Endothelial cell (in vitro differentiated cells): ENCODE measurements at regions not wholly inside any gene's neighbourhood (a gene's known extent, or its start where the extent isn't known, plus 50 kb on each side); places are given as distances from the start of the nearest gene placed in this dataset.

Experiments
- DNase-seq: peaks from one replicate; pipeline ENCODE4 v3.0.0; 2021; ENCODE audit warnings: low spot score
- H3K27ac Mint-ChIP-seq: one replicate; pipeline ENCODE4 v1.8.0; 2021; ENCODE audit warnings: mixed read lengths, inconsistent platforms; ENCODE audit not compliant: unreplicated experiment
- H3K27me3 Mint-ChIP-seq: one replicate; pipeline ENCODE4 v1.8.0; 2021; ENCODE audit warnings: mild to moderate bottlenecking, moderate library complexity, mixed read lengths, inconsistent platforms; ENCODE audit not compliant: unreplicated experiment
- H3K36me3 Mint-ChIP-seq: one replicate; pipeline ENCODE4 v1.8.0; 2021; ENCODE audit warnings: mild to moderate bottlenecking, low read depth, mixed read lengths, inconsistent platforms; ENCODE audit not compliant: unreplicated experiment
- H3K4me1 Mint-ChIP-seq: one replicate; pipeline ENCODE4 v1.8.0; 2021; ENCODE audit warnings: mild to moderate bottlenecking, mixed read lengths, inconsistent platforms; ENCODE audit not compliant: unreplicated experiment
- H3K4me3 Mint-ChIP-seq: one replicate; pipeline ENCODE4 v1.8.0; 2021; ENCODE audit warnings: mild to moderate bottlenecking, mixed read lengths, inconsistent platforms; ENCODE audit not compliant: unreplicated experiment
- H3K9me3 Mint-ChIP-seq: one replicate; pipeline ENCODE4 v1.8.0; 2021; ENCODE audit warnings: mixed read lengths, inconsistent platforms; ENCODE audit not compliant: unreplicated experiment
- TF ChIP-seq, protein P1 (sequence below): fragments of 200-600 bp; sonication (generic); IDR thresholded peaks from one replicate; pipeline ENCODE4 v1.5.0; 2021; ENCODE audit warnings: antibody characterized with exemption; ENCODE audit not compliant: unreplicated experiment

DNA sequence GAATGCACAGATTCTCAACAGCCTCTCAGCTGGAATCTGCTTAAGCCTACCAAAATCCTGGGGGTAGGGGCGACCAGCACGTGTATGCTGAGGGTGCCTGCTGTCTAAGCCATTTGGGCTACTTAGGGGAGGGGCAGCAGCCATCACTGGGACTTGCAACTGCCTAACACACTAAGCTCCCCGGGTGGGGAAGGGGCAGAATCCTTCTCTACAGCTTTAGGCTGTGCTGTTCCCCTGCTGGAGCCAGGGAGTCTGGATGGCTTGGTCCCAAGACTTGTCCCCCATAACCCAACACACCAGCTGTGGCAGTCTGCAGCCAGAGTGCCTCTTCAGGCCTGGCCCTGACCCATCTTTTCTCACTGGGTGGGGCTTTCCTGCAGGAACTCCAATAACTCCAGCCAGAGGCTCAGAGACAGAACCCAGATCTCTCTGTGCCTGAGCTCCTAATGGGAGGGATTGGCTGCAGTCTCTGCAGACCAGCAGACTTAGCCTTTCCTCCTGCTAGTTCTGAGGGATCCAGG is 305.4 kb upstream of the RND3 start:
- H3K36me3 Mint-ChIP-seq = no peaks in the 10 kb centered on the region
- H3K4me3 Mint-ChIP-seq = no peak overlapping the region
- no peaks in the 10 kb centered on the region for H3K27me3 Mint-ChIP-seq
- no peak for DNase-seq
- H3K4me1 Mint-ChIP-seq = no peaks in the 10 kb centered on the region
- TF ChIP-seq, protein P1, sequence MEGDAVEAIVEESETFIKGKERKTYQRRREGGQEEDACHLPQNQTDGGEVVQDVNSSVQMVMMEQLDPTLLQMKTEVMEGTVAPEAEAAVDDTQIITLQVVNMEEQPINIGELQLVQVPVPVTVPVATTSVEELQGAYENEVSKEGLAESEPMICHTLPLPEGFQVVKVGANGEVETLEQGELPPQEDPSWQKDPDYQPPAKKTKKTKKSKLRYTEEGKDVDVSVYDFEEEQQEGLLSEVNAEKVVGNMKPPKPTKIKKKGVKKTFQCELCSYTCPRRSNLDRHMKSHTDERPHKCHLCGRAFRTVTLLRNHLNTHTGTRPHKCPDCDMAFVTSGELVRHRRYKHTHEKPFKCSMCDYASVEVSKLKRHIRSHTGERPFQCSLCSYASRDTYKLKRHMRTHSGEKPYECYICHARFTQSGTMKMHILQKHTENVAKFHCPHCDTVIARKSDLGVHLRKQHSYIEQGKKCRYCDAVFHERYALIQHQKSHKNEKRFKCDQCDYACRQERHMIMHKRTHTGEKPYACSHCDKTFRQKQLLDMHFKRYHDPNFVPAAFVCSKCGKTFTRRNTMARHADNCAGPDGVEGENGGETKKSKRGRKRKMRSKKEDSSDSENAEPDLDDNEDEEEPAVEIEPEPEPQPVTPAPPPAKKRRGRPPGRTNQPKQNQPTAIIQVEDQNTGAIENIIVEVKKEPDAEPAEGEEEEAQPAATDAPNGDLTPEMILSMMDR = no peak
- no peaks in the 10 kb centered on the region for H3K9me3 Mint-ChIP-seq
- H3K27ac Mint-ChIP-seq = no peak overlapping the region

DNA sequence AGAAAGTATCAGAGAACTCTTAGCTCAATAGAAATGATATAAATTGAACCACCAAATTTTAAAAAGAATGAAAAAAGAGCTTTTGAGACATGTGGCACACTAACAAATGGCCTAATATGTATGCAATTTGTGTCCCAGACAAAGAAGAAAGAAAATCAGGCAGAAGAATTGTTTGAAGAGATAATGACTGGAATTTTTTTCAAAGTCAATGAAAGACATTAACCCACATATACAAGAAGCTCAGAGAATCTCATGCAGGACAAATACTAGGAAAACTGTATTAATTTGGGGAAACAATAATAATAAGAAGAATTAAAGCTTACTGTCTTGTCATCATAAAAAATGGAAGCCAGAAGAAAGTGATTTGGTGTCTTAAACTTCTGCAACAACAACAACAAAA is 304.1 kb upstream of the RND3 start:
- H3K27me3 Mint-ChIP-seq = no peaks in the 10 kb centered on the region
- no peaks in the 10 kb centered on the region for H3K36me3 Mint-ChIP-seq
- no peaks in the 10 kb centered on the region for H3K4me1 Mint-ChIP-seq
- TF ChIP-seq, protein P1 = no peak
- H3K9me3 Mint-ChIP-seq = no peaks in the 10 kb centered on the region
- H3K4me3 Mint-ChIP-seq = no peak overlapping the region
- no peak for DNase-seq
- no peak overlapping the region for H3K27ac Mint-ChIP-seq

DNA sequence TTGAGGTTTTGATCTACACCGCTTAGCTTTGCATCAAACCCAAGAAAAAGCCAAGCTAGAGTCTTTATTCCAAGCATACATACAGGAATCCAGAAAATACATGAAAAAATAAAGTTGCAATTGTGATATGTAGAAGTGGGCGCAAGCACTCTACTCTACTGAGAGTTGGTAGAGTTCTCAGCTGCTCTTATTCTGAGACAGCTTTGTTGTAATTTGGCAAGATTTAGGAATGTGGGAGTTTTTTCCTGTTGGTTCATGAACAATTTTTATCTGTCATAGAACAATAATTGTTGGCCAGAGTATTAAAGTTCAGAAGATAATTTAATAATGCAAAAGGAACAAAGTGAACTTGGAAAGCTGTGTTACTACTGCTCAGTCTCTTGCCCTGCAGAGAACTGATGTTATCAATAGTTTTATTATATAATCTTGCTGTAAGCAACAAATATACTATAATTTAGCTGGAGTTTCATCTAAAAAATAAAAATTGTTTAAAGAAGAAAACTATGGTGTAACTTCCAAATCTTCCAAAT is 302.0 kb upstream of the RND3 start:
- no peak for DNase-seq
- TF ChIP-seq, protein P1 = no peak
- H3K9me3 Mint-ChIP-seq = no peaks in the 10 kb centered on the region
- no peak overlapping the region for H3K4me3 Mint-ChIP-seq
- H3K27ac Mint-ChIP-seq = no peak overlapping the region
- H3K27me3 Mint-ChIP-seq = no peaks in the 10 kb centered on the region
- no peaks in the 10 kb centered on the region for H3K4me1 Mint-ChIP-seq
- no peaks in the 10 kb centered on the region for H3K36me3 Mint-ChIP-seq

DNA sequence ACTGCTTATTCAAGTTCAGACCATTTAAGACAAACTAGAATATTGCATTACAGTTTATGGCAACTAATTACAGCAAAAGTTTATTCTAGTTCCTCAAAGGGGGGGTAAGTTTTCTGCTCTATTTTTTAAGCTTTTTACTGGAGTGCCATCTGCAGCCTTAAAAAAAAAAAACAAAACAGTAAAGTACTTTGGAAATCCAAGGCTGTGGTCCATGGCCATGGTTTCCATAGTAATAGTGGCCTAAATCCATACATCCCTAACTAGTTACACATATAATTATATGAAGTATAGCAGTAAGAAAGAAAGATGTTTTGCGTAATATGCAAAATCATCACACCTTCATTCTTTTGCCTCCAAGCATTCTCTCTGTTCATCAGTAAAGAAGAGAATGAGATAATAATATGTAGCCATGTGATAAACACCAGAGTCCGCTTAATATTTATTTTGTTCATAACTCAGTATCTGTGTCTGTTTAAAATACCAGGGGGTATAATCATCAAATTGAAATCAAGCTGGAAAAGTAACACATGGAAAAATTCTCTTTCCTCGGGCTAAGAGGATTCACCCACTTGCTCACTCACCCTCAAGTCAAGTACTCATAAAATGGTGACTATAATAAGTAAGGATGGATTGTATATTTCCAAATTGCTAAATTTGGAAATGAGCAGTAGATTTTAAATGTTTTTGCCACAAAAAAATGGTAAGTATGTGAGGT is 301.1 kb upstream of the RND3 start:
- TF ChIP-seq, protein P1 = no peak
- no peaks in the 10 kb centered on the region for H3K4me1 Mint-ChIP-seq
- DNase-seq = no peak
- no peaks in the 10 kb centered on the region for H3K9me3 Mint-ChIP-seq
- H3K27ac Mint-ChIP-seq = no peak overlapping the region
- H3K27me3 Mint-ChIP-seq = no peaks in the 10 kb centered on the region
- no peak overlapping the region for H3K4me3 Mint-ChIP-seq
- H3K36me3 Mint-ChIP-seq = no peaks in the 10 kb centered on the region

DNA sequence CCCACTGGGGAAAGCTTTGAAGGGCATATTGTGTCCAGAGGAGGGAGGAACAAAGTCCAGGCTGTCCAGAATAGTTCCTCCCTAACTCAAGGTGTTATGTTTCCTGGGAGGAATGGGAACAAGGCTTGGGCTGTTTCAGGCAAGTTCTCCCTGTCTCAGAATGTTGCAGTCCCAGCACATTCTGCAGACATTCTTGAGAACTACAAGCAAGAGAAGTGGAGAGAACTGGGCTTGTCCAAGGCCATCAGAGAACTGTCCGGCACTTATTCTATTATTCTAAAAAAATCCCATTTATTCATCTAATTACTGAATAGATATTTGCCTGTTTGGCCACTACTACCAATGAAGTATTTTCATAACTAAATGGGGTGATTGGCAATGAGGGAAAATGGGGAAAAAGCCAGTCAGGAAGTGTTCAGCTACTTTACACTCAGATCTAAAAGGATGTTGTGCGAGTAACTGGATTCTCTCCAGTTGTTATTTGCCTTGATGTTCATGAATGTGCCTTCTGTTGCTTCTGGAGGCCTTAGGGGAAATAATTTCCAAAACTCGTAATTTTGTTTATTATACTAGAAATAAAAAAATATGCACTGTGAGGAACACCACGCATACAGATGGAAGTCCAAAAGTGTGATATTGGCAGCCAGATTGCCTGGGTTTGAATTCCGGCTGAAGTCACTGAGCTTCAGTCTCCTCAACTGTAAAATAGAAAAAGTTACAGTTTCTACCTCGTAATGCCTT is 300.1 kb upstream of the RND3 start:
- TF ChIP-seq, protein P1 = no peak
- no peaks in the 10 kb centered on the region for H3K4me1 Mint-ChIP-seq
- H3K27me3 Mint-ChIP-seq = no peaks in the 10 kb centered on the region
- H3K27ac Mint-ChIP-seq = no peak overlapping the region
- no peak for DNase-seq
- H3K9me3 Mint-ChIP-seq = no peaks in the 10 kb centered on the region
- no peaks in the 10 kb centered on the region for H3K36me3 Mint-ChIP-seq
- H3K4me3 Mint-ChIP-seq = no peak overlapping the region
